ENCODE measurements at regions not wholly inside any gene's neighbourhood (a gene's known extent, or its start where the extent isn't known, plus 50 kb on each side); places are given as distances from the start of the nearest gene placed in this dataset.
"Not testable (repeated sequence)": the region's sequence is repeated elsewhere in the genome, so short reads cannot be mapped to it uniquely, and the experiment has no call there.

DNA sequence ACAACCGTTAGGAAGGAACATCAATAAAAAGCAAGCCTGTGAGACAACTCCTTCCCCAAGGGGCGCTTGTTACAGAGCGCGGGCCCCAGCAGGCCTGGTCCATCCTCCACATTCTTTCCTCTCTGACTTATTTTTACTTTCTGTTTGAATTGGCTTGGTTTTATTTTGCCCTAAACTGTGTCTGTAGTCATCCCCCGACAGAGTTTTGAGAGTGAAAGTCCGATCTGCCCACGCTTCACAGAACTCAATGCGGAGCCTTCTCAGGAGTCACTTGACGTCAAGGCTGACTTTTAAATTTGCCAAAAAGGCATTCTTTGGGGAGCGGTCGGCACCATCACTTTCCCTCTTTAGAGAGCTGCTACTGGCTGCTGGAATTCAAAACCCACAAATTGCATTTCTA lies 150.1 kb upstream of the KLF6 start:
- DNase-seq (ENCODE audit: low read depth in 3 of 3) = peak; percentile 26 to 64 (median 55)

DNA sequence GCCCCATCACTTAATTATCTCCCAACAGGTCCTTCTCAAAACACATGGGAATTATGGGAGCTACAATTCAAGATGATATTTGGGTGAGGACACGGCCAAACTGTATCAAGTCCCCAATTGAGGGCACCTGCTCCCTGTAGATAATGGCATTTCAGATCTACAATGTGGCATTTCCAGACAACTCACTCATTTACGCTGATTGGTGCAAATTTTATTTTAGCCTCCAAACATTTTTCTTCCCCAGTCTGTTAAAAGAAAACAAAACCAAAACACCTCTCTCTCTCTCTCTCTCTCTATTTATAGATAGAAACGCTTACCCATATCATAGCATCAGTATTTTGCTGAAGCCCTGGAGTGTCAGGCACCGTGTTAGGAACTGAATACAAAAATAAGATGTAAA lies 148.7 kb upstream of the KLF6 start:
- DNase-seq (ENCODE audit: low read depth in 3 of 3) = no peak

DNA sequence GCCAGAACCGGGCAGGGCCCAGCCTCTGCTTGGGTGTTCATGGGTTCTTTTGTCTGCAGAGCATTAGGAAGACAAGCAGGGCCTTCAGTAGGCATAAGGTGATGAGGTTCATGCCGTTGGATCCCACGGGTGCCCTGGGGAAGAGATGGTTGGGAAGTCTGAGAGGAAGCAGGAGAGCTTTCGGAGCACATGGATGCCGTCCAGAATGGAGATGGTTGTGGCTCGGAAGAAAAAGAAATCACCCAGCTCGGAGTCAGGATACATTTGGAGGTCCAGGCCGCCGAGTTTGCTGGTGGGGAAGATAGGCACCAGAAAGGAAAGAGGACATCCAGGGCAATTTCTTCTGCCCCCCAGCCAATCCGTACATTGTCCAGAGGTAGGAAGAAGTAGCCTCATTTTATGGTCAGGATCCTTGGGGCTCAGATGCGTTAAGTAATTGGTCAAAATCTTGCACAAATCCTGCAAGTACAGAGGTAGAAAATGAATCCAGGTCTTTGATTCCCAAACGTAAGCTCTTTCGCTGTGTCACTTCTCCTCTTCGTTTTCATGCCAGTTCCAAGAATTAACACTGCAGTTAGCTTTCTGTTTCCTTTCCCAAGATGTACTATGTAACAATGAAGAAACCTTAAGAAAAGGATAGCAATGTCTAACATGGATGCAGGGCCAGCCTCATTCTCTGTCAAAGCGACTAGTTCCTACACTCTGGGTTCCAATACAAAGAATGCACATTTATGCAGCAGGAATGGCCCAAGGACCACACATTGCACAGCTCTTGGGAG lies 147.8 kb upstream of the KLF6 start:
- no peak for DNase-seq (ENCODE audit: low read depth in 3 of 3)

DNA sequence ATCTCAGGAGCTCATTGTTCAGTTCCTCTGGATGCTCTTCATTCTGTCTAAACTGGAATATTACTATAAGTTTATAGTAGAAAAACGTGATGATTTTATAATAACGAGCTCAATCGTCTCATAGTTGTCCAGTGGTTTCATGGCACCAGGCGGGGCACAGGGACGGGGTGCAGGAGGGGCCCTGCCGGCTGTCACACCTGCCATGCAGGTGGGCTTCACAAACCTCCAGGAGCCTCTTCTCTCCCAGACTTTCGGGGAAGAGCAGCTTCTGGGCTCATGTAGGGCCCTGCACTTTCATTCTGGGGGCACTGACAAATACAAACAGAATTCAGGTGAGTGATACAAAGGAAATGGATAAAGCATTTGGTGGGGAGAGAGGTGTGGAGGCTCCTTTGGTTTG lies 146.9 kb upstream of the KLF6 start:
- no peak for DNase-seq (ENCODE audit: low read depth in 3 of 3)

DNA sequence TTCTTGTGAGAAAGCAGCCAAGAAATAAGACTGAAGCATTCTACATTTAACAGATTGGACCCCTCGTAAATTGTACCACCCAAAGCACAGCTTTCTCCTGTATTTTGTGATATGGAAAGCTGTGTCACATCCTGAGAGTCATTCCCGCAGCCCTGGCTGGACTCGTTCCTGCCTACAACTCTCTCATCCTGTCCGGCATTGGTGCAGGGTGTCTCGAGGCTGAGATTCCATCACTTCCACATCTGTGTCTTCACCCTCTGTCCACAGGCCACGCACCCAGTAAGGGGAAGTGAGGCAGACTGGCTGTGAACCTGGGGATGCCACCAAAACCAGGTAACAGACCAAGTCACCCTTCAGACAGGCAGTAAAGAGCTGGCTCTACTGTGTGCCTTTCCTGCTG lies 146.2 kb upstream of the KLF6 start:
- no peak for DNase-seq (ENCODE audit: low read depth in 3 of 3)

DNA sequence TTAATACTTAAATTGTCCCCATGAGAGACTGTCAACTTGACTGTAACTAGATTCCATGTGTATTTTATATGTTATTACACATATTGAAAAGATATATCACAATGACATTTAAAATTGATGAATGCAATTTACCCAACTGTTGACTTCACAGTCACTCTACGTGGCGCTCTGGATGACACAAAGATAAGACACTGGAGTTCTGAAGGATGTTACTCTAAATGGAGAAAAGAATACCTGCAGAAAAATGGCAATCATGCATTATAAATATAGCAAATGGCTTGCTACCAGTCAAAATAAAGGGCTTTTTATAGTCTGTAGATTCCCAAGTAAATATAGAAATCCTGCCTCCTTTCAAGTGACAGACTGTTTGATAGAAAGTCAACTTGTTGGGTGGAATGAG lies 143.6 kb upstream of the KLF6 start:
- no peak for DNase-seq (ENCODE audit: low read depth in 3 of 3)

DNA sequence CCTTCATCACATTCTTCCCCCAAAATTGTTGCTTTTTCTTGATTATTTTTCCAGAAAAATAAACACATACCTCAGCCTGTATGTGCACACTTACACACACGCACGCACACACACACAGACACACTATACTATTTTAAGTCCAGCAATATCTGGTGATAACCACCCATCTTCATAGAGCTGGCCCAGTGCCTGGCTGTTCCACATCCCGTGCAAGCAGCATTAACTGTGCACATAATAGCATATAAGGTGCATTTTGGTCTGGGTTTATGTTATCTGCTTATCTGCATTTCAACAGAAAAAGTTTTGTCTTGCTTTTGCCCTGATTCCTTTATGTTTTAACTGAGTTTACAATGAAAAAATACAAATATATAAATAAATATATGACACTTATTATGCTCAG lies 143.1 kb upstream of the KLF6 start:
- DNase-seq (ENCODE audit: low read depth in 3 of 3) = no peak

DNA sequence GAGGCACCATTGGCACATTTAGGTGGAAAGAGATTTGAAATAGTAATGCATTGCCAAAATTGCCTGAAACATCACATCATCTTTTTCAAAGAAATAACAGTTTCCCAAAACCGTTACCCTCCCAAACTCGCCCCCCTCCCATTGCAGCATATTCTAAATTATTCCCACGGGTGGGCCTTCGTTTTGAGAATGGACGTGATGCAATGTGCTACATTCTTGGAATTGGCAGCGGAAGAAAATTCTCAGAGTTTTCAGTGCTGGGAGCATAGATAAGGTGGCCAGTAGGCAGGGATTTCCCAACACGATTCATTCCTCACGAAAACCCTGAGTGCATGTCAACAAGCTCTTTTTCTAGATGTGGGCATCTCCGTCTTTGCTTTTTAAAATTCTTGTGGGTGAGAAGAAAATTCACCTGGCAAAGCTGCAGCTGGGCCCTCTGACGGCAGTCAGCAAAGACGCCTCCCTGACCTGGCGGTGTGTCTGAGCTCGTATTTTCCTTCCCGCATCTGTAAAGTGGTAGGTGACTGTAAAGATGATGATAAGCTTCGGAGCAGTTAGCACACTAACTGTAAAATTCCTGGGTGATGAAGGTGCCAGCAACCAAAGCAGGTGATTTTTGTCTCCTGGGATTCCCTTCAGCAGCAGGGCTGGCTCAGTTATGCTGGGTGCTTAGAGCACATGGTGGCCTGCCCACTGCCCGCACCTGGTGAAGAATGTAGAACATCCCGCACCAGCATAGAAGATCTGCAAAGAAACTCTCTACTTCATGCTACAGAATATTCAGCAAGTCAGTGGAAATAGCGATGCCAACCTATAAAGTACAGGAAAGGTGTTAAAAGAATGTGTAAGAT lies 141.9 kb upstream of the KLF6 start:
- no peak for DNase-seq (ENCODE audit: low read depth in 3 of 3)

DNA sequence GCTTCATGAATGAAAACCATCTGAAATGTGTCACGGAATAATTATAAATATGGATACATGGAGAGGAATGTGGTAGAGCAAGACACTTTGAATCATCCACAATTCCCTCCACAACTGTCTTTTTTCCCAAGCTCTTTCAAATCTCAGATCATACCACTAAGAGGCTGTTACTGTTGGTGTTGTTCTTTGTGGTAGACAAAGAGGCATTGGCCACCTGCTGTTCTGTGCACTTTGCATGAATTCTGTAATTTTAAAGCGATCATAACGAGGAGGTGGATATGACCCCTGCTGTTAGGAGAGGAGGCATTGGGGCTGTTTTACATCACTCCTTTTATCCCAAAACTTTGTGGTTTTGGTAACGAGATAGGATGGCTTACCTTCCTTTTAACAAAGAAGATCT lies 141.2 kb upstream of the KLF6 start:
- no peak for DNase-seq (ENCODE audit: low read depth in 3 of 3)

DNA sequence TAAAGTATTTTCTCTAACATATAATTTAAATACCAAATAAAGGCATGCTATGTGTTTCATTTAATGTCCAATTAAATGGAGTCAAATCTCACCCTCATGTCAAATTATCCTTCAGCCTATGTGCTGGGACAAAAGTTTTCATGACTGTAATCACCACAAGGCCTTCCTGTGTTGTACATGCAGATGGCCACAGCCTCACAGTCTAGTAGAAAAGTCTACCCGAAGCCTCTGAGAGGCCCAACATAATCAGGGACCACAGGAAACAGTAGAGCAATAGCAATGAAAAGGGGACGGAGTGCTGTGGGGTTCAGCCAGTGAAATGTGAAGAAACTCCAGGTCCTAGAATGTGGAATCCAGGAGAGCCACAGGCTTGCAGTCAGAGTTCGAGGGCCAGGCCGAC lies 140.2 kb upstream of the KLF6 start:
- DNase-seq (ENCODE audit: low read depth in 3 of 3) = no peak

DNA sequence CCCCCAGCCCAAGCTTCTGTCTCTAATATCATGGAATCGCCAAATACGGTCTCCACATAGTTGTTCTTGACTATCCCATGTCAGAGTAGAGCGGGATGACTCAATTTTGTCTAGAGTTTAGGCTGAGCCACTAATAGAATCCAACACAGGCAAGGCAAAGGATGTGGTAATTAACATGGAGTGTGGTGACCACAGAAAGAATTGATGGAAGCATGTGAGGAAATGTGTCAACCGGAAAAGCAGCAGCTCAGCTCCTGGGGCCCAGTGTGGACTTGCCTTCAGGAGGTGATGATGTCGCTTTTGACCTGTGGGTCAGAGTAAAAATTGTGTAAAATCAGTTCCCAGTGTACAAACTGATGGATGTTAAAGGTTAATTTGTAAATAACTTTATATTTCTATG lies 139.3 kb upstream of the KLF6 start:
- DNase-seq (ENCODE audit: low read depth in 3 of 3) = no peak

DNA sequence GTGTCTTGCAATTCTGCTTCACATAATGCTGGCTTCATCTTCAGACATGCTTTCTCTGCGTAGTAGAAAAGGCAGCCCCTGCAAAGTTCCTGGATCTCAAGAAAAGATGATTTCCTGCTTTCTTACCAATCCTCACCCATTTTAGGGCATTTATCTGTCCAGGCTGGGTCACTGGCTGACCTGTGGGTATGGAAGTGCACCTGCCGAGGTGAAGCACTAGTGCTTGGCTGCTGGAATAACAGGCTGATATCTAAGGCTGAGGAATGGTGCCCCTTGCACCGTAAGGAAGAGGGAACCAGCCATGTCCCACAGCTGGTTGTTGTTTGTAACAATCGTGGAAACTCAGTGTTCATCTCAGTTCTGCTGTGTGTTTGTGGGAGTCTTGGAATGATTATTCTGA lies 138.0 kb upstream of the KLF6 start:
- no peak for DNase-seq (ENCODE audit: low read depth in 3 of 3)

DNA sequence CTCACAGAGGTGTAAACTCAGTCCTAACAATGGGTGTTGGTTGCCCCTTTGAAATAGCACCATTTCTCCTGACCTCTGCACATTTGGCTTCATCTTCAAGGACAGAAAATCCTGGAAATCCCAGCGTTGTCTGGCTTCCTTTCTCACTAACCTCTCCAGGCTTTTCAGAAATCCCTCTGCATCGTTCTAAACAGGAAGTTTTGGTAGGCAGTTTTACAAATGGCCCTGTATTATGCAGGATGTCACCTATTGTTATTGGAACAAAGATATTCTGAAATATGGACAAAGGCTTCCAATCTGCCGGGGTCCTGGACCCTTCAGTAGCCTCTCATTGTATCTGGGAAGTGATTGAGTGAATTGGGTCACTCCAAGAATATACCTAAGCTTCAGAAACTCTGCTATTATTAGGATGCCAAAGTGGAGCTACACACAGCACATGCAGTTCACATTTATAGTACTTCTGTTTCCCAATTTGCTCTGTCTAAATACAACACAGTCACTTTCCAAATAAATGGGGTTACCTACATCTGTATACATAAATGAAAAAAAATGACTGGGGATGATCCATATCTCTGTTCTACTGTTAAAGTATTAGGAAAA lies 134.8 kb upstream of the KLF6 start:
- DNase-seq (ENCODE audit: low read depth in 3 of 3) = no peak

DNA sequence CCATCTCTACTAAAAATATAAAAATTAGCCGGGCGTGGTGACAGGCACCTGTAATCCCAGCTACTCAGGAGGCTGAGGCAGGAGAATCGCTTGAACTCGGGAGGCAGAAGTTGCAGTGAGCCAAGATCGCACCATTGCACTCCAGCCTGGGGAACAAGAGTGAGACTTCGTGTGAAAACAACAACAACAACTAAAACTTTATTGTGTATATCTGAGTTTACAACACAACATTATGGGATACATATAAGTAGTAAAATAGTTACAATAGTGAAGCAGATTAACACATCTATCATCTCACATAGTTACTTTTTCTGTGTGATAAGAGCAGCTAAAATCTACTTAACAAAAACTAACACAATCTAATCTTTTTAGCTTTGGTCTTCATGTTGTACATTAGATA lies 132.4 kb upstream of the KLF6 start:
- DNase-seq (ENCODE audit: low read depth in 3 of 3) = not testable (repeated sequence)

DNA sequence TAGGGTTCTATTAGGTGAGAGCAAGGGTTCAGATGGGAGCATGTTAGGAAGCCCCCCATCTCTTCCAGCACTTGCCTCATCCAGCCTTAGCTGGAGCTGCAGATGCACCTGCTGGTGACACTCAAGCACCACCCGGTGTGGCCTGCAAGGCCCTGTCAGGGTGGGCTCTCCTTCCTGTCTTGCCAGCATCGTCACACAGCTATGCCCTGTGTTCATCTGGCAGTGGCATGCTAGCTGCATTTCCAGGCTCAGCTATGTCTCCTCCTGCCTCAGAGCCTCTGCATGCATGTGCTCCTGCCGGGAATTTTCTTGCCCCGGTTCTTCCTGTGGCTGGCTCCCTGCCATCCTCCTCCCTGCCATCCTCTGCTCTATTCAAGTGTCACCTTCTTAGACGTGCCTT lies 129.7 kb upstream of the KLF6 start:
- no peak for DNase-seq (ENCODE audit: low read depth in 3 of 3)

DNA sequence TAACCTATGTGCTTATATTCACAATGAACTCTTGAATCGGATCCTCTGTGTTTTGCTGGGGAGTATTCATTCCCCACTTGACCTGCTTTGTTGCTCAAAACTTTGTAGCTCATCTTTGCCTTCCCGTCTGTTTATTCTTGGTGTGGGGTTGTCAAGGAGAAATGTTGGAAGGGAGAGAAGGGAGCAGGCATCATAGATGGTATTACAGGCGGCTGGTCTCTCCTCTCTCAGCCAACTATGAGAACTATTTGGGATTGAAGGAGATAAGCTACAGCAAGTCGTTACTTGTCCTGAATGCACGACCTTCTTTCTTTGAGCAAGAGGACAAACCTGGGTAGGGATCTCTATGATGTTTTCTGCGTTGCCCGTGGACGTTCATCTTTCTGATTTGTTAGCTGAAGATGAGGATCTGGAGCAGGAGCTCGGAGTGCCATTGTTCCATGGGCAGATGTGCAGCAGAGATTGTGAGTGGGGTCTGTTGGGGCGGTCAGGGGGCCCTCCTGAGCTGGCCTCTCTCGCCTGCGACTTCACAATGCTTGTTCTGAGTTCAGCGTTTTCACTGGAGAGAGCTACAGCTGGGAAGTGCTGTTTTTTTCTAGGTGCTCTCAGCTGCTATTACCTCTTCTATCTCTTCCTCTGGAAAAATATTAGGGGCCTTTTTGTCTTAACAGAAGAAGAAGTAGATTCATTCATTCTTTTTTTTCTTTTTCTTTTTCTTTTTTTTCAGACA lies 126.9 kb upstream of the KLF6 start:
- no peak for DNase-seq (ENCODE audit: low read depth in 3 of 3)

DNA sequence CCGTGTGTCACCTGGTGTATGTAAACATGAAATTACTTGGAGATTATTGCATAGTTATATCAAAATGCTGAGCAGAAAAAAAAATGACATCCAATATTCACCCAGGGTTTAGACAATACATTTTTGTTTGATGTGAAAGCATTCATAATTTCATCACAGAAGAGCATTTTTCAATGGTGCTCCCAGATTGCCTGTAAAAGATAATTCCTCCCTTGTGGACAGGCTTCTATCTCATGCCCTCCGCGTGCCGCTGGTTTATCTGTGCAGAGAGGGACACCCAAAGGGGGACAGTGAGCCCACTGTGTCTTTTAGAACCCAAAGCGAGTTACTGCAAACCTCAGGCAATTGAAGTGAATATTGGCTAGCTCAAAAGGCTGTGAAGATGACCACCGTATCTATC lies 126.2 kb upstream of the KLF6 start:
- DNase-seq (ENCODE audit: low read depth in 3 of 3) = no peak

DNA sequence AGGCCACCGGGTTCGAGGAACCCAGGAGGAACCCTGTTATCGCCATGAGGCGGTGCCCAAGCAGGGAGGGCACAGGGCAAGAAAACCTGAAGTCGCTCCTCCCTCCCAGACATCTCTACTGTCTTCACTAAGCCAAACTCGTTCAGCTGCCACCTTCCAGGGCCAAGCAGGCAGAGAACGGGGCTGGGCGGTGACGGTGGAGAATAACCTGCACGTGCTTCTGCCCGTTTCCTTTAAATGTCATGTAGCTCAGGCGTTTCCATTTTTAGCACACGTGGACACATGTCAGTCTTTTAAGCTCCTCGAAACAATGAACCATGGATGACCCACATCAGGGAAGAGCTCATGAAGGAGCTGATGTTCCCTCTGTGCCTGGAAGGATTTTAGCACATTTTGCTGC lies 124.3 kb upstream of the KLF6 start:
- no peak for DNase-seq (ENCODE audit: low read depth in 3 of 3)

DNA sequence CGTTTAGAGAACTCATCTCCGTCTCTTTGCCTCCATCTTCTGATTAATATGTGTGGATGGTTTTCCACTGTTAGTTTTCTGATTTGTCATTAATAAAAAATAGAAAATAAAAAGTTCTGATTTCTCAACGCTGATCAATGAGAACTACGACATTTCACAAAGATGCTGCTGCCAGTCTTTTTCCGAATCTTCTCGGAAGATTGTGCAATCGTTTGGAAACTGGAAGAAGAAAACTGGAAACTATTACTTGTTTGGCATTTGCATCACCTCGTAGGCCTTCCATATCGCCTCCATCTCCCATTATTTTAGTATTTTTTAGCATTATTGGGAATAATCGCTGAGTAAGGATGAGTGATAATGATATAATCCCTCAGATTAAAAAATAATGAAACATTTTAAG lies 123.2 kb upstream of the KLF6 start:
- no peak for DNase-seq (ENCODE audit: low read depth in 3 of 3)

DNA sequence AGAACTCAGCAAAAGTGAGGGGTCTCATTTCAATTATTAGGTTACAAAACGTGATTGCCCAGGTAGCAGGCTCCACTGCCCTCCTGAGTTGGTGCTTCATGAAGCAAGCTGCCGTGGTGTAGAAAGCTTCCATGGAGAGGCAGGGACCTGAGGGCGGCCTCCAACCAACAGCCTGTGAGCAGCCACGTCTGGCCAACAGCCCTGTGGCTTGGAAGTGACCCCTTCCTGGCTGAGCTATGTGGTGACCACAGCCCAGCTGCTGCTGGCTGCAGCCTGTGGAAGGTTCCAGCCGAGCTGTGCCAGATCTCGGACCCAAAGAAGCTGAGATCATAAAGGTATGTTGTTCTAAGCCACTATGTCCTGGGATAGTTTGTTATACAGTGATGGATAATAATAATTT lies 122.5 kb upstream of the KLF6 start:
- no peak for DNase-seq (ENCODE audit: low read depth in 3 of 3)

DNA sequence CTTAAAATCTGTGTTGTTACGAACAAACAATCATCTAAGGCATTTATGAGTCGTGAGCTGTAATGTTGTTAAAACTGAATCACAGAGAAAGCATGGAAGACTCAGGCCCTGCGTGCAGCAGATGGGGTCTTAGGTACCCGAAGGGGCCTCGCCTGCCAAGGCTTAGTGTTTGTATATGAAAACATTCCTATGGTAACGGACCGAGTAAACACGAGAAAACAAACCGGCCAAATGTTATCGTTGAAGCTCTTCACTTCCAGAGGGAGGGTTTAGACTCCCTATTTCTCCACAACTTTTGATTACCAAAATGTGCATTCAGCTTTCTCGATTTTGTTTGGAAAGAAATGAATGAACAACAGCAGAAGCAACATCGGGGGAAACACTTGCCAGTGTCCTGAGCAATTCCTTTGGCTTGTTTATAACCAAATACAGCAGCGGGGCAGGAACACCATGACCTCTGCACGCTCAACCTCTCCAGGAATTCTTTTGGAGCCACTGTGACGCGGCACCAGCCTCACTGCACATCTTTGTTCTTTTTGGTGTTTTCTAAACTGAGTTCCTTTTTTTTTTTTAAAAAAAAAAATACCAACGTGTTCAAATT lies 121.6 kb upstream of the KLF6 start:
- DNase-seq (ENCODE audit: low read depth in 3 of 3) = no peak

DNA sequence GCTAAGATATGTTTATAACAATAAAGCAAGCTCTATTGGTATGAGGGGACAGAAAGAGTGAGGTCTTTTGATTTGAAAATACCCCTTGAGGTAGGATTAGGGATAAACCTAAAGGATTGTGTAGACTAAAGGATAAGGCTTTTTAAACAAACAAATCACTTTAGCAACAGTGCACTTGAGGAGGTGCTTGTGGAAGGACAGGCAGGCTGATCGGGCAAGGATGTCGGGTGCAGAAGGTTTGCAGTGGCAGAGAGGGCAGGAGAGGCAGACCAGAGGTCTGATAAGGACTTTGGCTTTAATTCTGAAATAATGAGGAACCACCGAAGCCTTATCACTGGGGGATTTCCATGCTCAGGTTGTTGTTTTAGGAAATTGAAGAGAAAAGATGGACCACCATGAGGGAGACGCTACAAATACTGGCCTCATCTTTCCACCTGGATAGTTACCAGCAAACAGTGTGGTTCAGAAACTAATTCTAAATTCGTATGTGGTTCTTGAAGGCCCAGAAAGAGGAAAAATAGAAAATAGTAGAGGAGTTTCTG lies 119.5 kb upstream of the KLF6 start:
- DNase-seq (ENCODE audit: low read depth in 3 of 3) = no peak

All from stimulated activated CD4-positive, alpha-beta T cell treated with anti-CD3 and anti-CD28 coated beads, TNF-alpha, amount 100 ng/mL, for 4 hours (primary cell).